Activated naive CD8-positive, alpha-beta T cell treated with anti-CD3 and anti-CD28 coated beads, Interleukin-2, amount 10 ng/mL, durations not matched to agents 7 days and 5 days (primary cell): ENCODE measurements at regions not wholly inside any gene's neighbourhood (a gene's known extent, or its start where the extent isn't known, plus 50 kb on each side); places are given as distances from the start of the nearest gene placed in this dataset.
"Not testable (repeated sequence)": the region's sequence is repeated elsewhere in the genome, so short reads cannot be mapped to it uniquely, and the experiment has no call there.

Source experiments
- ATAC-seq: fragments of 150-1000 bp; cut with Tn5 transposase; one replicate; pipeline ENCODE4 v1.10.0; 2021; ENCODE audit warnings: low read depth, moderate library complexity
- POLR2A ChIA-PET: fragments of 350-600 bp; sonication (Branson Sonifier 250); formaldehyde crosslinking; loops from one replicate; lab custom pipeline; 2021; ENCODE audit warnings: antibody characterized with exemption; lab: Charles Lee
- DNase-seq: peaks from one replicate; pipeline ENCODE4 v3.0.0; 2021
- H3K27ac Mint-ChIP-seq: one replicate; pipeline ENCODE4 v1.8.0; 2022; ENCODE audit warnings: mild to moderate bottlenecking, mixed read lengths
- H3K27me3 Mint-ChIP-seq: one replicate; pipeline ENCODE4 v1.8.0; 2022; ENCODE audit warnings: mild to moderate bottlenecking, moderate library complexity, mixed read lengths
- H3K36me3 Mint-ChIP-seq: one replicate; pipeline ENCODE4 v1.8.0; 2021; ENCODE audit warnings: mild to moderate bottlenecking, mixed read lengths
- H3K4me1 Mint-ChIP-seq: one replicate; pipeline ENCODE4 v1.8.0; 2021; ENCODE audit warnings: mixed read lengths
- H3K4me3 Mint-ChIP-seq: one replicate; pipeline ENCODE4 v1.8.0; 2022; ENCODE audit warnings: mild to moderate bottlenecking, moderate library complexity, mixed read lengths
- H3K9me3 Mint-ChIP-seq: one replicate; pipeline ENCODE4 v1.8.0; 2021; ENCODE audit warnings: mixed read lengths

GRCh38 chr5:108602830-108603229 is 144.9 kb upstream of the FER start:
- POLR2A ChIA-PET: no interaction called here
- H3K27me3 Mint-ChIP-seq: no peaks in the 10 kb centered on the region
- no peaks in the 10 kb centered on the region for H3K36me3 Mint-ChIP-seq
- no peak overlapping the region for H3K4me3 Mint-ChIP-seq
- H3K27ac Mint-ChIP-seq: no peak overlapping the region
- H3K9me3 Mint-ChIP-seq: no peaks in the 10 kb centered on the region
- ATAC-seq (no peak), DNase-seq (no peak)
- H3K4me1 Mint-ChIP-seq: peaks cover 2% of the 10 kb centered on the region

GRCh38 chr5:108590799-108591198 is 156.9 kb upstream of the FER start:
- POLR2A ChIA-PET: no interaction called here
- Mint-ChIP-seq H3K4me3 (no peak overlapping the region), H3K4me1 (no peaks in the 10 kb centered on the region), H3K36me3 (no peaks in the 10 kb centered on the region), H3K27me3 (peaks cover 6% of the 10 kb centered on the region), H3K27ac (no peak overlapping the region), H3K9me3 (no peaks in the 10 kb centered on the region)
- ATAC-seq: no peak
- no peak for DNase-seq

- Mint-ChIP-seq H3K27ac (no peak overlapping the region), H3K27me3 (peaks cover 7% of the 10 kb centered on the region), H3K4me1 (no peaks in the 10 kb centered on the region), H3K9me3 (no peaks in the 10 kb centered on the region), H3K4me3 (no peak overlapping the region), H3K36me3 (no peaks in the 10 kb centered on the region)
- POLR2A ChIA-PET: no interaction called here
- no peak for DNase-seq
- ATAC-seq: no peak
Measured at GRCh38 chr5:108588323-108588722, 159.4 kb upstream of the FER start.

- Mint-ChIP-seq H3K9me3 (no peaks in the 10 kb centered on the region), H3K4me3 (no peak overlapping the region), H3K27ac (no peak overlapping the region), H3K36me3 (no peaks in the 10 kb centered on the region), H3K27me3 (peaks cover 7% of the 10 kb centered on the region), H3K4me1 (no peaks in the 10 kb centered on the region)
- ATAC-seq (no peak), DNase-seq (no peak)
- POLR2A ChIA-PET: no interaction called here
Measured at GRCh38 chr5:108587821-108588220, 159.9 kb upstream of the FER start.

GRCh38 chr5:108581026-108581425 is 166.7 kb upstream of the FER start:
- Mint-ChIP-seq H3K36me3 (no peaks in the 10 kb centered on the region), H3K27me3 (peaks cover 16% of the 10 kb centered on the region), H3K27ac (no peak overlapping the region), H3K4me3 (no peak overlapping the region), H3K4me1 (no peaks in the 10 kb centered on the region), H3K9me3 (no peaks in the 10 kb centered on the region)
- no peak for ATAC-seq
- no peak for DNase-seq
- POLR2A ChIA-PET: no interaction called here

- DNase-seq: no peak
- no peaks in the 10 kb centered on the region for H3K4me1 Mint-ChIP-seq
- H3K4me3 Mint-ChIP-seq: no peak overlapping the region
- POLR2A ChIA-PET: no interaction called here
- no peaks in the 10 kb centered on the region for H3K36me3 Mint-ChIP-seq
- no peak for ATAC-seq
- H3K27ac Mint-ChIP-seq: no peak overlapping the region
- peaks cover 13% of the 10 kb centered on the region for H3K27me3 Mint-ChIP-seq
- peaks cover 4% of the 10 kb centered on the region for H3K9me3 Mint-ChIP-seq
Measured at GRCh38 chr5:108579236-108579635, 168.5 kb upstream of the FER start.

GRCh38 chr5:108578791-108579190 is 168.9 kb upstream of the FER start:
- DNase-seq: no peak
- Mint-ChIP-seq H3K4me3 (no peak overlapping the region), H3K27me3 (peaks cover 13% of the 10 kb centered on the region), H3K27ac (no peak overlapping the region), H3K4me1 (no peaks in the 10 kb centered on the region), H3K36me3 (no peaks in the 10 kb centered on the region), H3K9me3 (peaks cover 6% of the 10 kb centered on the region)
- no peak for ATAC-seq
- POLR2A ChIA-PET: no interaction called here

- DNase-seq: no peak
- Mint-ChIP-seq H3K9me3 (no peaks in the 10 kb centered on the region), H3K4me3 (no peak overlapping the region), H3K27me3 (peaks cover 1% of the 10 kb centered on the region), H3K4me1 (no peaks in the 10 kb centered on the region), H3K36me3 (no peaks in the 10 kb centered on the region), H3K27ac (no peak overlapping the region)
- POLR2A ChIA-PET: no interaction called here
- ATAC-seq: no peak
Measured at GRCh38 chr5:108567429-108567828, 180.3 kb upstream of the FER start.

GRCh38 chr5:108564441-108564840 is 182.5 kb upstream of the FBXL17 start:
- ATAC-seq (no peak), DNase-seq (no peak)
- no peaks in the 10 kb centered on the region for H3K36me3 Mint-ChIP-seq
- H3K27me3 Mint-ChIP-seq: no peaks in the 10 kb centered on the region
- H3K4me1 Mint-ChIP-seq: no peaks in the 10 kb centered on the region
- no peaks in the 10 kb centered on the region for H3K9me3 Mint-ChIP-seq
- POLR2A ChIA-PET: no interaction called here
- no peak overlapping the region for H3K4me3 Mint-ChIP-seq
- H3K27ac Mint-ChIP-seq: no peak overlapping the region

GRCh38 chr5:108562205-108562454 is 180.2 kb upstream of the FBXL17 start:
- H3K4me1 Mint-ChIP-seq: no peaks in the 10 kb centered on the region
- H3K27me3 Mint-ChIP-seq: no peaks in the 10 kb centered on the region
- no peak overlapping the region for H3K27ac Mint-ChIP-seq
- H3K4me3 Mint-ChIP-seq: no peak overlapping the region
- POLR2A ChIA-PET: no interaction called here
- H3K9me3 Mint-ChIP-seq: no peaks in the 10 kb centered on the region
- ATAC-seq (no peak), DNase-seq (no peak)
- no peaks in the 10 kb centered on the region for H3K36me3 Mint-ChIP-seq

GRCh38 chr5:108561416-108562204 is 179.7 kb upstream of the FBXL17 start:
- Mint-ChIP-seq H3K4me3 (no peak overlapping the region), H3K27ac (no peak overlapping the region), H3K4me1 (no peaks in the 10 kb centered on the region), H3K27me3 (no peaks in the 10 kb centered on the region), H3K36me3 (no peaks in the 10 kb centered on the region), H3K9me3 (no peaks in the 10 kb centered on the region)
- DNase-seq (no peak), ATAC-seq (no peak)
- POLR2A ChIA-PET: no interaction called here

- Mint-ChIP-seq H3K4me1 (no peaks in the 10 kb centered on the region), H3K9me3 (no peaks in the 10 kb centered on the region), H3K27ac (no peak overlapping the region), H3K4me3 (no peak overlapping the region), H3K27me3 (no peaks in the 10 kb centered on the region), H3K36me3 (no peaks in the 10 kb centered on the region)
- POLR2A ChIA-PET: no interaction called here
- DNase-seq (no peak), ATAC-seq (no peak)
Measured at GRCh38 chr5:108560581-108560980, 178.7 kb upstream of the FBXL17 start.

- DNase-seq: no peak
- POLR2A ChIA-PET: no interaction called here
- H3K27me3 Mint-ChIP-seq: no peaks in the 10 kb centered on the region
- H3K36me3 Mint-ChIP-seq: no peaks in the 10 kb centered on the region
- no peak overlapping the region for H3K4me3 Mint-ChIP-seq
- ATAC-seq: no peak
- no peaks in the 10 kb centered on the region for H3K9me3 Mint-ChIP-seq
- H3K4me1 Mint-ChIP-seq: no peaks in the 10 kb centered on the region
- H3K27ac Mint-ChIP-seq: no peak overlapping the region
Measured at GRCh38 chr5:108560166-108560565, 178.3 kb upstream of the FBXL17 start.

- not testable (repeated sequence) for H3K36me3 Mint-ChIP-seq
Measured at GRCh38 chr5:108558840-108559239, 176.9 kb upstream of the FBXL17 start.

GRCh38 chr5:108558142-108558541 is 176.2 kb upstream of the FBXL17 start:
- H3K36me3 Mint-ChIP-seq, DNase-seq, H3K27me3 Mint-ChIP-seq, ATAC-seq, H3K27ac Mint-ChIP-seq, POLR2A ChIA-PET, H3K9me3 Mint-ChIP-seq, H3K4me1 Mint-ChIP-seq, H3K4me3 Mint-ChIP-seq: not testable (repeated sequence)

More at GRCh38 chr5:108558840-108559239, 176.9 kb upstream of the FBXL17 start:
- H3K4me3 Mint-ChIP-seq, DNase-seq, H3K27me3 Mint-ChIP-seq, POLR2A ChIA-PET, H3K4me1 Mint-ChIP-seq, H3K27ac Mint-ChIP-seq, ATAC-seq, H3K9me3 Mint-ChIP-seq: not testable (repeated sequence)
